HG02759 (cell line): ENCODE measurements at regions not wholly inside any gene's neighbourhood (a gene's known extent, or its start where the extent isn't known, plus 50 kb on each side); places are given as distances from the start of the nearest gene placed in this dataset.
"Not testable (repeated sequence)": the region's sequence is repeated elsewhere in the genome, so short reads cannot be mapped to it uniquely, and the experiment has no call there.

Experiments used
- ATAC-seq: cut with Tn5 transposase; IDR thresholded peaks from one replicate; pipeline ENCODE4 v1.9.1; 2021; ENCODE audit warnings: mild to moderate bottlenecking, moderate library complexity; ENCODE audit not compliant: unreplicated experiment

DNA sequence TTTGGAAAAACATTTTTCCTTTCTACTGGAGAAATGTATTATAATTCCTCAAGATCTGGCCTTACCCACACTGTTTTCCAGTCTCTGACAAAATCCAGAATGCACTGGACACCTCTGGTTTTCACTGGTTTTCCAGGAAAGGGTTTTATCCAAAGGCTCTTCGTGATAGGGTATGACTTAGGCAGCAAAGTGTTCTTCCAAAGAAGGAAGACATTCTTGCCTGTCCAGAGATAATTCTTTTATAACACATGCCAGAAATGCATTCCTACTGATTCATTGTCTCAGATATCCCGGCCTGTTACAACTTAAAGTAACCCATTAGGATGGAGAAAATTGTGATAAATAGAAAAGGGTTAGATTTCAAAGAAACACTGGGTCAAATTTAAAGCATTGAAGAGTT, 2343.1 kb downstream of the PCDH7 start:
- no peak for ATAC-seq

DNA sequence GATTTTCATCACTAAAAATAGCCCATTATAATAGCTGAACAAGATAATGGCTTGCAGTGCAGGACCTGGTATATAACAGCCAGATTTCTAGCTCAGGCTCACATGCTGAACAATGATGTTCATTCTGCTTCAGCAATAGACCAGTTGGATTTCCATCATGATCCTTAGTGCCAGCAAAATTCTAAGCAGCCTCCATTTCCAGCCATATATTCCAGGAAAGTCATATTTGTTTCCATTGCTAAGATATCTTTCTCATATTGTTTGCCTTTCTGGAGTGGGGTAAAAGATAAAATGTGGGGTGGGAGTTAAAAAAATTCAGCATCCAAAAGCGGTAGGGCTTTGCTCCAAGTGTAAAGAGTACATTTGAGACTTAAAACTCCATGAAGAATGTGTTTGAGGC, 2344.1 kb downstream of the PCDH7 start:
- ATAC-seq: no peak

DNA sequence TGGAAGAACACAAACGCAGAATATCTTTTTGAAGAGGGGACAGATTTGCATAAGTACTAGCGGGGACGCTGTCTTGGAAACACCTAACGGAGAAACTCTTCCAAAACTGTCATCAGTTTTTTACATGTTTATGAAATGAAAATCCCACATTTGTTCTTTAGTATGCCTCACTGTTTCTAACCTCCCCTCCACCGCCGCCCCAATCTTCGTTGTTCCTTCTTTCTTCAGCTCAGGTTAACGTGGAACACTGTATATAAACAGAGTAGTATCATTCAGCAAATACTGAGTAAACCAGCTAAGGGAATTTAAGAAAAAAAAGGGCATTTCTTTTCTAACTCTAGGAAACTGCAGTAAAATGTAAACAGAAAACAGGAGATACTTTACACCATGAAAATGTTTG, 2345.6 kb downstream of the PCDH7 start:
- ATAC-seq: no peak

DNA sequence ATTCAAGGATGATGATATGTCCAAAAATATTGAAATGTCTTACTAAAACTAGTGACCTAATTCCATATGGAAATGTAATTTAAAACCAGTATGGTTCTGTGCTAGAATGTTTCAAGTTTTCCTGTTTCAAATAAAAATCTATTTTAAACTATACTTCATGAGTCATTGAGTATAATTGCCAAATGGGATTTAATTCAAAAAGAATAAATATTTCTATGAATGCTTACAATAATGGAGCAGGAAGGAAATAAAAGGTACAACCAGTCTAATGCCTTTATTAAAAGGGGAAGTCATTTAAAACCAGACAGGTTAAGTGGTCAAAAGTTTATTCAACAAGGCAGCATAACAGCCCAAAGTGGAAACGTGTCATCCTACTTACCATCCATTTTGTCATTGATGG, 2347.1 kb downstream of the PCDH7 start:
- ATAC-seq: no peak

DNA sequence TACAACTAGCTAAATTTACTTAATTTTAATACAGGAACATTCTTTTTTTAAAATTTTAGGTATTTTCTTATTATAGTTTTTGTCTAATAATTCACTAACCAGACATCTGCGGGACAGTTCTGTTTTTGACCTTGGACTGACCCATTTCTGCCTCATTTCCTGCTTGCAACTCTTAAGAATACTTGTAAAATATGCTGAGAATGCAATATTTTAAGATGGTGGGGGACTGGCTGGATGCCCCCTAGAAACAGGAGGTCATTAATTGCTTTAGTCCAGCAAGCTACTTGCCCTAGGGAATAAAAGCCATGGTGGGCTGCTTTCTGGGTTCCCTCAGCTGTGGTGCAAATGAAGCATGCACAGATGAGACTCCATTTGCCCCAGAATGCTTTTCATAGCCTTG, 2348.4 kb downstream of the PCDH7 start:
- ATAC-seq: no peak

DNA sequence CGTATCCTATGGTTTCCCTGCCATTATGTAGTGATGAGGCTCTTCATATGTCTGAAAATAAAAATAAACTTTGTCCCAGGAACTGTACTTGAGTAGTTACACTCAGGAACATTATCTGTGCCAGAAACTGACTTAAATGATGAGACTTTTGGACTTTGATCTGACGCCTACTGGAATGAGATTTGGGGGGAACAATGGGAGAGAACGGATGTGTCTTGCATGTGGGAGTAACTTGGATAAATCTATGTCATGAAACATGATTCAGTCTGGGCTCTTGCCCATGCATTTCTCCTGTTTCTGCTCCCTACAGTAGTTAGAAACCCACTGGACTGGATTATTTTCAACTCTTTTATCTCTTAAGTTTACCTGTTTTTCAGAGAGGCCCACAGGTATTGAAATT, 2351.4 kb downstream of the PCDH7 start:
- no peak for ATAC-seq

DNA sequence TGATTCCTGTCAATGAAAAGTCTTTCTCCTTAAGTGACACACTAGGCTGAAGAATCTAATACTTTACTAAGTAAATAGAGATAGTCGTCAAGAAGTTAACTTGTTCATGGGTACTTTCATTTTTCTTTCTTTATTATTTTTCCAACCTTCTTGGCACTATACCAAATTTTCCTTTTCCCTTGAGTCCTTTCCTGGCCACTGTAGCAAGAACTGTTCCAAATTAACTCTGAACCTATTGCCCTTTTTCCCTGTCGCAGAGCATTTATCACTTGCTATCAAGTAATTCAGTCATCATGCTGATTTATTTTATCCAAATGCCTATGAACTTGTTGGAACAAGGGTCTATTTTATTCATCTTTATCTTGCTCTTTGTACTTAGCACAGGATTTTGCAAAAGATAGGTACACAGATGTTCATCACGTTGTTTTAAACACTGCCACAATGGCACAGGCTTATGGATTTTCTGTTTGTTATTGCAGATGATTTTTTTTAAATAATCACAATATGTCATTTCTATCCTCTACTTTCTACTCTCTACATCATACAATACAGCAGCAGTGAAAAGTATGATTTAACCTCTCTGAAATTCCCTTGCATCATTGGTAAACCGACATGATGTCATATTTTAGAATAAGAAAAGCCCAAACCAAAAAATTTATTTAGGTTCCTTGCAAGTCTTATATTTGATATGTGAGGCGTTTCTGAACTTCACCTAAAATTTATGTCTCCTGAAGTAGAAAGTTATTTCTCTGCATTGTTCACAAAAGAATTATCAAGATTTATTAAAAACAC, 2352.3 kb downstream of the PCDH7 start:
- ATAC-seq: no peak

DNA sequence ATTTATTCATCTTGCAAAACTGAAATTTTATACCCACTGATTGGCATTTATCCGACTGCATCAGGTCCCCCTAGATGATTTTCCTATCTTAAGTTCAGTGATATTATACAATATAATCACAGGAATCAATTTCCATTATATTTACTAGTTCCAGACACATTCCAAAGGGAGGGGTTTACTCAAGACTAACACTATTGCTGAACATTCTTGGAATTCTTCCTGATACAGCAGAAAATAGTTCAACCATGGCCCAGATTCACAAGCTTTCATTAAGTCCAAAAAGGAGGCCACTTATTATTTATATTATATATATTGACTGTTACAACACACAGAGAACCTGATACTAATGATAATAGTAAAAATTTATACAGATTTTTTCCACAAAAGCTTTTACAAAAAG, 2353.6 kb downstream of the PCDH7 start:
- ATAC-seq: no peak

DNA sequence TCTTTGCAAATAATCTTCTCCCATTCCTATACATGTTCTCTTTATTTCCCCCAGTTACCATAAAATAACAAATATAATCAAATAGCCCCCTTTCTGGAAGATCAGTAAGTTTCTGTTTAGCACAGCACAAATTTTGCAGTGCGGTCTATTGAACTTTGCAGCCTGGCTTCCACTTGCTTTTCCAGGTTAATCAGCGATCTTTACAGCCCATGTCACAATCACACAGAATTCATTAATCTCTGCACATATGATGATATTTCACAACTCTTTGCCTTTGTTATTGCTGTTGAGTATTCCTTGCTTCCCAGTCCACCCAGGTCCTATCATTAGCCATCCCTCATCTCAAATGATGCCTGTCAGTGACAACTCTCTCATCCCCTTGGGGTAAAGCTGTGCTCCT, 2358.0 kb downstream of the PCDH7 start:
- no peak for ATAC-seq

DNA sequence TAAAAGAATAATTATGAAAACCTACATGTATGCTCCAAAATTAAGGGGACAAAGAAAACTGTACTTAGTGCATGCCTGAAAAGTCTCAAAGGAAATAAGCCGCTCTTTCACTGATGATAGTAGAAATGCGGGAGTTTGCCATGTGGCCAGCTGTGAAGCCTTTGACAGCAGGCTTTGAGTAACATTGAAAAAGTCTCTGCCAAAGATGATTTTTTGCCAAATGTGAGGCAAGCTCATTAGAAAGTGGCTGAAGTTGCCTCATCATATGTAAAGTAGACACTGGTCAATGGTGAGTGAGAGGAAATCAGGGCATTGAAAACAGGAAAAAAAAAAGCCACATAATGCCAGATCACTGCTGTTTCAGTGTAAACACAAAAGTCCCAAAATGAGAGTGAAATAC, 2360.1 kb downstream of the PCDH7 start:
- no peak for ATAC-seq

DNA sequence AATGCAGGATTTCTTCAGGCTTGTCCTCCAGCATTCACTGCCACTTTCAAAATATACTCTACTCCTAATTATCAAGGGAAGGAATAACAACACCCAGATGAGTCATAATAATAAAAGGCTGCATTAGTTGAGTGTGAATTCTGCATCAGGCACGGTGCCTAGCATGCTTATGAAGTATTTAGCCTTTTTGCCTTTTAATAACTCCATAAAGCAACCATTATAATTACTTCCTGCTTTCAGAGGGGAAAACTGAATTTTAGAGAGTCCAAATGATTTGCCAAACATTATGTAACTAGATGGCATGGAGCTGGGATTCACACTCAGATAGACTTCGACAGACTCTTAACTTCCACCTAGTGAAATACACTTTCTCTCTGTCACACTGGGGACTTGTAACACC, 2365.5 kb downstream of the PCDH7 start:
- no peak for ATAC-seq

DNA sequence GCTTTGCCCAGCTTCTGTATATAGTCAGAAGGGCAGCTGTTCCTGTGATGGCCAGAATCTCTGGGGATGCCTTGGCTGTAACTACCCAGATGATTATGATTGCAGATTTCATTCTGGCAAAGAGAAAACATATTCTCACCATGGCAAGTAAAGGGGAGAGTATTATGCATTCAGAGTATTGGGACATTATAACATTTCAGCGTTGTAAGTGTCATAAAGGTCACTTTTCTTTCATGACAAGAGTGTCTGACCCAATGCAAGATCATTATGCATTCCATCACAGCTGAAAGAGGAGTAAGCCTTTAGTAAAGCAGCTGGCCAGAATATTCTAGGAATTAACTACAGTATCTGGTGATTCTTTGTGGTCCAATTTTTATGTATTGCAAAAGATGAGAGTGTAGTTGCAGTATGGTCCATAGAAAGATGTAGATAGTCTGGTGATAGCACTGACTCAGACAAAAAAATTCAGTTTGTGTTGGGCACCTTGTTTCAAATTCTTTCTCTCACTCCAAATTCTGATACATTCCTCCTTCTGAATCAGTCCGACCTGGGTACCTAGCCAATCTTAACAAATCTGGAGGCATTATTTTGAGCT, 2366.3 kb downstream of the PCDH7 start:
- no peak for ATAC-seq

DNA sequence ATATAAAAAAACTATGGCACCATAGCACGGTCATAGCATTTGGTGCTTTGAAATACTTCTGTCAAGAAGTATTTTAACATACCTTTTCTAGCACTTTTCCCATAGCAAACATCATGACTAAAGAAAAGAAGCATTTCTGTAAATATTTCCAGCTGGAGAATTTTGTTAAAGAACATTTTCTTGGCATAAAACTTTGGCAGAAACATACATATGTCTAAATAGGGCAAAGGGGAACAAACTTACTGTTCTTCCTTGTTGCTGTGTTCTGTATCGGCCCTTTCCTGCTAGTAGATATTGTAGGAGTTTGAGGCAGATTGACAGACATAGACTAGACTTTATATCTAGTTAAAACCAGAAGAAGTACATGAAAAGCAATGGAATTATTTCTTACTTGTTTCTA, 2368.5 kb downstream of the PCDH7 start:
- no peak for ATAC-seq

DNA sequence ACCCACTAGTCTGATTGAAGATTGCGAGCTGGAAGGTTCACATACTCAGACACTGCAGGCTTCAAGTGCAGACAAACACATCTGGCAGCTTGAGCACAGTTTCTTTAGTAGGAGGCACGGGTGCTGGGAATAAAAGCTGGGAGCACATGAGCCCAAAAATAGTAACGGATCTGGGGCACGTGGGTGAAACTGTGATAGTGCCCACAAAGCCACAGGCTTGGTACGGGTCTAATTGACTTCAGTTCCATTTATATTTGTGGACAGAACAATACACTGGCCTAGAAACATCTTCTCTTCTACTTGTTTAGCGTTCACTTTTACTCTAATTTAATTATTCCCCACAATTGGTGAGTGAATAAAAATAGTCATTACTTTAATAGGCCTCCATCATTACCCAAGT, 2370.7 kb downstream of the PCDH7 start:
- ATAC-seq: no peak

DNA sequence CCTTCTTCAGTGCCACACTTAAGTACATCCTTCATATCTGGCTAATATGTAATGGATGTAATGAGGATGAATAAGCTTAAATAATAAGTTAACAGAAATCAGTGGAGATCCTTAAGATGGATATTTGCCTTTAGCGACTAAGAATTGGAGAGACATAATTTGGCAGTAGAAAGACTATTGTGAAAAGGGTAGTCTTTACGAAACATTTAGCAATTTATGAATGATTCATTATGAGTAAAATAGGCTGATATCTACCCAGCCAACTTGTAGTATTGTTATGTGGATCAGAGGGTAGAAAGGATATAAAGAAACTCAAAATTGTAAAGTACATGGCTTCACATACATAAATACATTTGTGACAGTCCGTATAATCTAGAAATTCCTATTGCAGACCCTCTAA, 2371.8 kb downstream of the PCDH7 start:
- ATAC-seq: no peak

DNA sequence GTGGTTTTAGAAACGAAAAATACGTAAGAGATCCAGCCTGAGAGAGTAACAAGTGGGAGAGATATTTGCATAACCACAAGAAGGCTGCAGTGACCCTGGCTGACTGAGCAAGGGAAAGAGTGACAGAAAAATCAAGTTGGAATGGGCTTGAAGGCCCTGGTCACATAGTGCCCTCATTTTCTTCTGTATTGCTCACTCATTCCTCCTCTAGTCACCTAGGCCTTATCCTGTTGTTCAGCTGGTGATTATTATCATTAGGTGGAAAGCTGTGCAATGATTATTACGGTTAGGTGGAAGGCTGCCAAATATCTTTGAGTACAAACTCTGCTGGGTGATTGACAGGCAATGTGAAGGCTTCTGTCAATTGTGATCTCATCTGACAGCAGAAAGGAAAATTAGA, 2384.1 kb downstream of the PCDH7 start:
- ATAC-seq: peak; percentile 89

DNA sequence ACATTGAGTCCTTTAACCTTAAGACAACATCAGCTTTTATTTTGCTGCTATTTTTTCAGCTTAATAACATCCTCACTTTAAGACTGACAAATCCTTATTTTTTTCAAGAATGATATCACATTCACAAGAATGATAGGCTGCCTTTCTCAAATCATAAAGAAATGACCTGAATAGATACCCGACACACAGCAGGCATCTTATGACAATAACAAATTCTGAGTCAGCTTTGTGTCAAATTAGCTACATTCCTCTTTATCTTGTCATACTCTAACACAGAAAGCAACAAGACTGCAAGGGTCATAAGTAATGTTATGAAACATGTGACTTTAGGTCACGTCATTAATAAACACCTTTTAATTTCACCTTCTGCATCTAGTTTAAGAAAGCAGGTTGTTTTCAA, 2387.6 kb downstream of the PCDH7 start:
- ATAC-seq: no peak

DNA sequence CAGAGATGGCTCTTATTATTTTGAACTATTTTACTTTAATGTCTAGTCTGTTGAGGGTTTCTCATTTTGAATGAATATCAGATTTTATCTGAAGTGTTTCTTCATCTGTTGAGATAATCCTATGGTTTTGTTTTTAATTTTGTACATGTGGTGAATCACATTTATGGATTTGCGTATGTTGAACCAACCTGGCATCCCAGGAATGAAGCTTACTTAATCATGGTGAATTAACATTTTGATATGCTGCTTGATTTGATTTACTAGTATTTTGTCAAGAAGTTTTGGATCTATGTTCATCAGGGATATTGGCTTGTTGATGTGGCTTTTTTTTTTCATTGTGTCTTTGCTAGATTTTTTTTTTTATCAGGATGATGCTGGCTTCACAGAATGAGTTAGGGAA, 2390.9 kb downstream of the PCDH7 start:
- ATAC-seq: no peak

DNA sequence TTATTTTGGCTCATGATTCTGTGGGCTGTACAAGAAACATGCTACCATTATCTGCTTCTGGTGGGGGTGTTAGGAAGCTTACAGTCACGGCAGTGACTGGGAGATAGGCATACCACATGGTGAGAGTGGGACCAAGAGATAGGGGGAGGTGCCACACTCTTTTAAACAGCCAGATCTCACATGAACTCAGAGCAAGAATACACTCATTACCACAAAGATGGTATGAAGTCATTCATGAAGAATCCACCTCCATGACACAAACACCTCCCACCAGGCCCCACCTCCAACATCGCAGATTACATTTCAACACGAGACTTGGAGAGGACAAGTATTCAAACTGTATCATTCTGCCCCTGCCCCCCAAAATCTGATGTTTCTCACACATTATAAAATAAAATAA, 2396.7 kb downstream of the PCDH7 start:
- no peak for ATAC-seq

DNA sequence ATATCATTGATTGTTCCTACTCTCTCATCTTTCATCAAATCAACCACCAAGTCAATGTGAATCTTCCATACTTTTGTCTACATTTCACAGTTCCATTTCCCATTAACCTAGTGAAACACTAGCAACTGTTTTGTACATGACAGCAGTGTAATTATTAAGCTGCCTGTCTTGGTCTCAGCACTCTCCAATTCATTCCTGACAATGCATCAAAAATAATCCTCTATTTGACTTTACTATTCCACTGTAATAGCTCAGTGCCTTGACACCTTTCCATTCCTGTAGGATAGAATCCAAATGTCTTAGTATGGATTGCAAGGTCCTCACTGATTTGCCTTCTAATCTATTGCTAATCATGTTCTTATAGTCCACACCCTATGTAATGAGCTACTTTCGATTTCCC, 2405.8 kb downstream of the PCDH7 start:
- no peak for ATAC-seq

DNA sequence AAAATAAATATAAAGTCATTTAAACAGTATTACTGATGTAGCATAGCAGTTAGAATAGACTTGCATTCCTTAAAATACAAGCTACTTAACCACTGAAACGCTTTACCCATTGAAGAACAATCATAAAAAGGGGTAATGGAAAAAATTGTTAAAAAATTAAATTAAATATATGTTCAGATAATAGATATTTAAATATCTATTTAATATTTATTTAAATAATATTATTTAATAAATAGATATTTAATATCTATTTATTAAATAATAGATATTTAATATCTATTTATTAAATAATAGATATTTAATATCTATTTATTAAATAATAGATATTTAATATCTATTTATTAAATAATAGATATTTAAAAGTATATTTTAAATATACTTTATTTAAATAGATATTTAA, 2410.5 kb downstream of the PCDH7 start:
- not testable (repeated sequence) for ATAC-seq

DNA sequence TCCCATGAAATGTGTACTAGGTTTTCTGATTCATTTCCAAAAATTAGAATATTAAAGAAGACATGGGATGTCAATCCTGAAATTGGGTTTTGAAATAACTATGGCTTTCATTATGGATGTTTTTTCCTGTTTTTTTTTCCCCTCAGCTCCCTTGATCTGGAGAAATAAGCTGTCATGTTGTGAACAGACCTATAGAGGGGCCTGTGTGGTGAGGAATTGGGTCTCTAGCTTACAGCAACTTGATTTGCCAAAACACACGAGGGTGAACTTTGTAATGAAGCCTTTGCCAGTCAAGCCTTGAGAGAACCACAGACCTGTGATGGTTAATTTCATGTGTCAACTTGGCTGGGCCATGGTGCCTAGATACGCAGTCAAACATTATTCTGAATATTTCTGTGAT, 2413.6 kb downstream of the PCDH7 start:
- no peak for ATAC-seq

DNA sequence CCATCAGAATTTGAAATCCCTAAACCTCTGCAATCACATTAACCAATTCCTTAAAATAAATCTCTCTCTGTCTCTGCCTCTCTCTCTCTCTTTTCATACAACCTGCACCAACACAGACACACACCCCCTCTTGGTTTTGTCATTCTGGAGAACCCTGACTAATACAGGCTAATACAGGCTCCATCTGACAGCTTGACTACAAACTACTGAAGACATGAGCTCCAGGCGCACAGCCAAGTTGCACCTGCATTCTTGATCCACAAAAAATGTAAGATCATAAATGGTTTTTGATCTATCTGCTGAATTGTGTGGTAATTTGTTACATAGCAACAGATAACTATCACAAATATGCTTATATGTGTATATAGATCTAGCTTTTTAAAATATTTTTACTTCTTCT, 2414.2 kb downstream of the PCDH7 start:
- ATAC-seq: no peak
